HG03066 (cell line): ENCODE measurements at regions not wholly inside any gene's neighbourhood (a gene's known extent, or its start where the extent isn't known, plus 50 kb on each side); places are given as distances from the start of the nearest gene placed in this dataset.

Source experiments
- ATAC-seq: cut with Tn5 transposase; IDR thresholded peaks from one replicate; pipeline ENCODE4 v1.9.1; 2021; ENCODE audit warnings: low read depth; ENCODE audit not compliant: unreplicated experiment

- ATAC-seq, result no peak
Observed at GRCh38 chr1:38446936-38447335, 400.3 kb upstream of the POU3F1 start.

GRCh38 chr1:38444770-38445442, 398.3 kb upstream of the POU3F1 start:
- ATAC-seq, result no peak

DNA sequence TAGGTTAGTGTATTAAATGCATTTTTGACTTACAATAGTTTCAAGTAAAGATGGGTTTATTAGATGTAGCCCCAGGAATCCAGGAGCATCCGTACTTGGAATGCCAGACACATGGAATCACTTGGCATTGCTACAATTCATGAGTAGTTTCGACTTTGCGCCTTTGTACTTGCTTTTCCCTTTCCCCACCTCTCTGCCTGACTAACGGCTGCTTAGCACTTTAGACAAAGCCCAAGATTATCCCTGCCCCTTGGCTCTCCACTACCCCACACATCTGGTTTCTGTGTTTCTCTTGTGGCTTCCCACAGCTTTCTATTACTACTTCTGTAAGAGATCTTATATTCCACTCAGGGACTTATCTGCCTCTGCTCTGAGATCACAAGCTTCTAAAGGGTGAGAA, 397.7 kb upstream of the POU3F1 start:
- ATAC-seq, result no peak

DNA sequence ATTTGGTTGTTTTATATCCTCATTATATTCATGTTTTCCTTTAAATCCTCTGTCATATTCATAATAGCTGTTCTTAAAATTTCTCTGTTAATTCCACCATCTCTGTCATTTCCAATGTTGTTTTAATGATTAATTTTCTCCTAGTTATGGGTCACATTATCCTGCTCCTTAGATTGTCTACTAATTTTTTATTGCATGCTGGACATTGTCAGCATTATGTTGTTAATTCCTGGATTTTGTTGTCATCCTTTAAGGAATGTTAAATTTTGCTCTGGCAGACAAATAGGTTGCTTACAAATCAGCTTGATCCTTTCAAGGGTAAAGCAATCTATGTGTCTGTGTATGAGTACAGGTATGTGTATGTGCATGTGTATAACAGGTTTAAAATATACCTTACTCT, 393.8 kb upstream of the POU3F1 start:
- ATAC-seq, result no peak

DNA sequence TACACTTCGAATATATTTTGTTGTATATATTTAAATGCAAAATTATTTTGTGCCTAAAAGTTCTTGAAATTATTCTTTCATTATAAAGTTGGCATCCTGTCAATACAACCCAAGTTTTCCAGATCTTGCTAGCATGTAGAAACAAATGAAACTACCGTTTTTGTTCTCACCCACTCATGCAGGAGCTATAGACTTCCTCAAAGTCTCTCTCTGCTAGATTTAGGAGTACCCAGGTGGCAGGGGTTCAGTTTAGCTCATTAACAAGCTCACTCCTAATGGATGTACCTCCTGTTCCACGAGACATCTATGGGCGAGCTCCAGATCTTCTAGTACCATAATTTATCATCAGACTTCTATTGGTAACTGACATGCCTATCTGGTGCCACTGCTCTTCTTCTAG, 390.2 kb upstream of the POU3F1 start:
- no peak for ATAC-seq

GRCh38 chr1:38436006-38436405, 389.4 kb upstream of the POU3F1 start:
- ATAC-seq, result no peak

GRCh38 chr1:38433084-38433722, 386.6 kb upstream of the POU3F1 start:
- no peak for ATAC-seq

DNA sequence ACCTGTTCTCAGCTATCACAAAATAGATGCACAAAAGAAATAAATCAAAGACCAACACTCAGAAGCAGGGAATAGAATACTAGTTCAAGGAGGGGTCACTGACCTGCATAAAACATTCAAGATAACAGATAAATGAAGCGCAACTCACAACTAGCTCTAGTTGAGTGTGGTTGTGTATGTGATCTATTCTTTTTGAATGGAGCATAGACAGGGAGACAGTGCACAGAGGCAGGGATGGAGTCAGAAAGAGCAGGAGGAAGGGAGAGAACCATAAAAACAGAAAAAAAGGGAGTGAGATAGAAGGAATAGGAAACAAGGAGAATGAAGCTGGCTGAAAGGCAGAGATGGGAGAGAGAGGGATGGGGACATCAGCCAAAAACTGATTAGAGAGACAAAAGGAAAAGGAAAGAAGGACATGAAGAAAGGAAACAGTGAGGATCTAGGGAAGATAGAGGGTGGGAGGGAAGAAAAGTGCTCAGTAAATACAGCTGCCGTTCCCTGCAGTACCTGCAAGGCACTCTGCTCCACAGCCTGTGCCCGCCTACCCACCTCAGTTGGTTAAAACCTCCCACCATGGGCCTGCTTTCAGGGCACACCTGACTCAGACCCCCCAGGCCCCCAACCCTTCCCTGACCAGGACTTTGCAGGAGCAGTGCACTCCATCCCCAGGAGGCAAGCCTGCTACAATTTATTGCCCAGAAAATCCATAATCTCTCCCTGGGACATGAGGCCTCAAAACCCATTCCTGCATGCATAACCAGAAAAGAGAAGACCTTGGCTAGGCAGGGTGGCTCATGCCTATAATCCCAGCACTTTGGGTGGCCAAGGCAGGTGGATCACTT, 385.2 kb upstream of the POU3F1 start:
- no peak for ATAC-seq

DNA sequence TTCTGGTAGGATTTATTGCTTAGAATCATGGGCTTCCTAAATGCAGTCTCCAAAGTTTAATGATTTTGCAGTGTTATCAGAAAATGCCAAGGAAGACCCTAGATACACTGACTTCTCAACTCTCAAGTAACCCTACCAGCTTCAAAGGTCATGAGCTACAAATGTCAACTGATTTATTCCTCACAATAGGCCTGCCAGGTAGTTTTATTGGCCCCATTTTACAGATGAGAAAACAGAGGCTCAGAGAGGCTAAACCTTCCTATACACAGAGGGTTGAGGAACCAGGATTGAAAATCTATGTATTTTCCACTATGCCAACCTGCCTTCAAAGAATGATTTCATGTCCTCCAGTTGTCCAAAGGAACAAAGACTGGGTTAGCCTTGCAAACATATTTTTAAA, 384.4 kb upstream of the POU3F1 start:
- ATAC-seq, result no peak

GRCh38 chr1:38424677-38425076, 378.1 kb upstream of the POU3F1 start:
- ATAC-seq, result no peak

DNA sequence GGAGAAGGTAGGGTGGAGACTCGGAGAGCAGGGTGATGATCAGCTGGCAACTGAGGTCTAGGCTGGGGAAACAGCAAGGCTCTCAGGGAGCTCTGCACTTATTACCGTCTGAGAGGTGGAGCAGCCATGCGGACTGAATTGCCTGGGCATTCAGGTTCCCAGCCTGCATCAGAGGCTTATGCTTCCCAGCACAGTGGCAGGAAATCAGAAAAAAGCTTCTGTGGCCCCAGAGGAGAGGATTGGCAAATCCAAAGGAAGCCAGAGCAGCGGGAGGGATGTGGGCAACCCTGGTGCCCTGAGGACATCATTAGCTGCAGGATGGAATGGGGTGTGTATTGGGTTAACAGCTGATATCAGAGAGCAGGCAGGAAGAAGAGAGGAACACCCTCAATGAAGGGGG, 374.1 kb upstream of the POU3F1 start:
- ATAC-seq, result no peak

DNA sequence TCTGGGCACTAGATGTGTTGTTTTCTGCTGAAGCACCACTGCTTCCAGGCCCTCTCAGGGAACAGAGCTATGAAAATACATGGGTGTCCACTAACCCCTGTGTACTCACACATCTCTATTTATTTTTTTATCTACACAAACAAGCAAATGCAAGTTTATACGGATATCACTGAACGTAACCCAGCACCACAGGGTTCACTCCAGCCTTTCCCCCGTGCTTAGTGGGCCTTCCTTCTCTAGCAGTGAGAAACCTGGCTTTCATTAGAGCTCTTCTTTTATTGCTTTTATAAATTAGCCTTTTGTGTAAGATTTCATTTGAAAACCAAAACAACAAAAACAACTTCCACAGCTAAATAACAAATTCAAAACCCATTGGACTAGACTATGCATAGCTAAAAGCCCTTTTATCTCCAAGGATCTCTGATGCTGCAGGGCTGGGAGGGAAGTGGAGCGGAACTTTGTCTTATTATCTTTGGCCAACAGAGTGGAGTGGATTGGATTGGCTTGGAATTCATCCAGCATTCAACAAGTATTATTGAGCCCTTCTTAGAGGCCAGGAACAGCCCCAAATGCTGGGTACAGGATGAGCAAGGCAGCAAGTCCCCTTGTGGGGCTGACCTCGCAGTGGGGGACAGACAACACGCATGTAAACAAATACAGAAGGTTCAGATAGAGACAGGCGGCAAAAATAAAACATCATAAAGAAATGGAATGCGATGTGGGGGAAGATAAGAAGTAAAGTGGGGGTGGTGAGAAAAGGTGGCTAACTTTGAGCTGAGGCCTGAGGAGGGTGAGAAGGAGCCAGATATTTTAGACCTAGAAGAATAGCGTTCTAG, 371.8 kb upstream of the POU3F1 start:
- ATAC-seq, result no peak

- ATAC-seq, result no peak
Observed at GRCh38 chr1:38403667-38404066, 357.1 kb upstream of the POU3F1 start.

GRCh38 chr1:38402230-38402815, 355.7 kb upstream of the POU3F1 start:
- no peak for ATAC-seq

DNA sequence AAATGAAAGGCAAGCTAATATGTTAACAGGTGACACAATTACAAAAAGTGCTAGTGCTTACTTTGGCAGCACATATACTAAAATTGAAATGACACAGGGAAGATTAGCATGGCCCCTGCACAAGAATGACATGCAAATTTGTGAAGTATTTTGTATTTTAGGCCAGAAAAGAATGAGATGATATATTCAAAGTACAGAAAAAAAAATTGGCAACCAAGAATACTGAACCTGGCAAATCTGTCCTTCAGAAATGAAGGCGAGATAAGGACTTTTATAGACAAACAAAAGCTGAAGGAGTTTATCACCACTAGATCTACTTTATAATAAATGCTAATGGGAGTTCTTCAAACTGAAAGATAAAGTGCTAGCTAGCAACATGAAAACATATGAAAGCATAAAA, 350.0 kb upstream of the POU3F1 start:
- ATAC-seq, result no peak

GRCh38 chr1:38394303-38394702, 347.7 kb upstream of the POU3F1 start:
- no peak for ATAC-seq

- no peak for ATAC-seq
Observed at GRCh38 chr1:38392861-38393260, 346.3 kb upstream of the POU3F1 start.

GRCh38 chr1:38381256-38381655, 334.7 kb upstream of the POU3F1 start:
- ATAC-seq, result no peak

DNA sequence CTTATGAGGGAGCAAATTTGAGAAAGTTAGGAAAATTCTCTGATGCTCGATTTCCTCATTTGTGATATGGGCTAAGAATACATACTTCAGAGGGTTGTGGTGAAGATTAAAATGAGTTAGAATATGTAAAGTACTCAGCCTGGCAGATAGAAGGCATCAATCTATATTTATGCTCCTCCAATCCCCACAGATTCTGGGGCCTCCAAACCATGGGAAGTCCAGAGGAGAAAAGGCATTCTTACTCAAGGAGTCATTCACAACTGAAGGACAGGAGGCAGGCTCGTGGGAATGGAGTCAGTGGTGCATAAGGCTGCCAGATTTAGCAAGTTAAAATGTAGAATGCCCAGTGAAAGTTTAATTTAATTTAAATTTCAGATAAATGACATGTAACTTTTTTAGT, 330.0 kb upstream of the POU3F1 start:
- no peak for ATAC-seq

DNA sequence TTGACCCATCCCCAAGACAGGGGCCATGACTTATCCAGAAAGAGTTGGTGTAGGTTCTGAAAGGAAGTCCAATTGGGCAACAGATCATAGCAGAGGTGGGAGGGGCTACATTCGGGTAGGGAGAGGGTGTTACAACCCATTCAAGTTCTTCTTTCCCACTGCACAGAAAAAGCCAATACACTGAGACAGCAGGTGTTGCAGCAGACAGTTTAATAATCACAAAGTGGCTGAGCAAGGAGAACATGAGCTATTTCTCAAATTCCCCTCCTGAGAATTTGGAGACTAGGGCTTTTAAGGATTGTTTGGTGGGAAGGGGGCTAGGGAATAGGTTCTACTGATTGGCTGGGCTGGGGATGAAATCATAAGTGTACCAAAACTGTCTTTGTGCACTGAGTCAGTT, 328.4 kb upstream of the POU3F1 start:
- ATAC-seq, result no peak

- ATAC-seq, result no peak
Observed at GRCh38 chr1:38371505-38371844, 324.9 kb upstream of the POU3F1 start.
